ENCODE measurements at regions not wholly inside any gene's neighbourhood (a gene's known extent, or its start where the extent isn't known, plus 50 kb on each side); places are given as distances from the start of the nearest gene placed in this dataset.

- Histone ChIP-seq H3K36me3 (no peaks in the 10 kb centered on the region), H3K4me3 (no peak overlapping the region), H3K9me3 (no peaks in the 10 kb centered on the region), H3K4me1 (no peaks in the 10 kb centered on the region), H3K27ac (no peak overlapping the region), H3K27me3 (no peaks in the 10 kb centered on the region)
- no peak for DNase-seq
- TF ChIP-seq, protein P1, sequence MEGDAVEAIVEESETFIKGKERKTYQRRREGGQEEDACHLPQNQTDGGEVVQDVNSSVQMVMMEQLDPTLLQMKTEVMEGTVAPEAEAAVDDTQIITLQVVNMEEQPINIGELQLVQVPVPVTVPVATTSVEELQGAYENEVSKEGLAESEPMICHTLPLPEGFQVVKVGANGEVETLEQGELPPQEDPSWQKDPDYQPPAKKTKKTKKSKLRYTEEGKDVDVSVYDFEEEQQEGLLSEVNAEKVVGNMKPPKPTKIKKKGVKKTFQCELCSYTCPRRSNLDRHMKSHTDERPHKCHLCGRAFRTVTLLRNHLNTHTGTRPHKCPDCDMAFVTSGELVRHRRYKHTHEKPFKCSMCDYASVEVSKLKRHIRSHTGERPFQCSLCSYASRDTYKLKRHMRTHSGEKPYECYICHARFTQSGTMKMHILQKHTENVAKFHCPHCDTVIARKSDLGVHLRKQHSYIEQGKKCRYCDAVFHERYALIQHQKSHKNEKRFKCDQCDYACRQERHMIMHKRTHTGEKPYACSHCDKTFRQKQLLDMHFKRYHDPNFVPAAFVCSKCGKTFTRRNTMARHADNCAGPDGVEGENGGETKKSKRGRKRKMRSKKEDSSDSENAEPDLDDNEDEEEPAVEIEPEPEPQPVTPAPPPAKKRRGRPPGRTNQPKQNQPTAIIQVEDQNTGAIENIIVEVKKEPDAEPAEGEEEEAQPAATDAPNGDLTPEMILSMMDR (IDR thresholded peaks at IDR 0.05) = no peak
- no peak for TF ChIP-seq POLR2A (IDR thresholded peaks at IDR 0.05)
- intact Hi-C loops (cut with DNase I; ENCODE audit: low total_unique reads) = no loop called here
These were observed 177.7 kb upstream of the NR3C1 start for GRCh38 chr5:143581147-143581546.

- no peak for TF ChIP-seq POLR2A (IDR thresholded peaks at IDR 0.05)
- TF ChIP-seq, protein P1 (IDR thresholded peaks at IDR 0.05) = no peak
- Histone ChIP-seq H3K27me3 (no peaks in the 10 kb centered on the region), H3K36me3 (no peaks in the 10 kb centered on the region), H3K4me1 (no peaks in the 10 kb centered on the region), H3K9me3 (no peaks in the 10 kb centered on the region), H3K4me3 (no peak overlapping the region), H3K27ac (no peak overlapping the region)
- DNase-seq = no peak
- intact Hi-C loops (cut with DNase I; ENCODE audit: low total_unique reads) = no loop called here
These were observed 173.4 kb upstream of the NR3C1 start for GRCh38 chr5:143576711-143577484.

DNA sequence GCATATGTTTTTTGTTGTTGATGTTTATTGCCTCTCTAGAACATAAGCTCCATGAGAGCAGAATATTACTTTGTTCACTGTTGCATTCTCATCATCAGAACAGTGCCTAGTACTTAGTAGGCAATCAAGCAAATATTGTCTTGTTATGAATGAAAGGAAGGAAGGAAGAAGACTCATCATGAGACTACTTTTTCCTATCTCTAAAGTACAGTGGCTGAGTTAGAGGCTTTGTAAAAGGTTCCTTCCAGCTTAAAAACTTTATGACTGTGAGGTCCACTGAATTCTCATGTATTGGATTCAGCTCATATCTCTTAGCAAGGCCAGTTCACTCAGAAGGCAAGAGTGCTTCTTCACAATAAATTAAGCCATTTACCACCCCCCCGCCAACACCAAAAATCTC lies 171.8 kb upstream of the NR3C1 start:
- no peak overlapping the region for H3K4me3 ChIP-seq
- TF ChIP-seq, protein P1 (IDR thresholded peaks at IDR 0.05) = no peak
- no peaks in the 10 kb centered on the region for H3K4me1 ChIP-seq
- intact Hi-C loops (cut with DNase I; ENCODE audit: low total_unique reads) = no loop called here
- no peaks in the 10 kb centered on the region for H3K36me3 ChIP-seq
- DNase-seq = no peak
- H3K9me3 ChIP-seq = no peaks in the 10 kb centered on the region
- H3K27ac ChIP-seq = no peak overlapping the region
- no peaks in the 10 kb centered on the region for H3K27me3 ChIP-seq

- H3K36me3 ChIP-seq = no peaks in the 10 kb centered on the region
- intact Hi-C loops (cut with DNase I; ENCODE audit: low total_unique reads) = no loop called here
- H3K4me1 ChIP-seq = no peaks in the 10 kb centered on the region
- TF ChIP-seq, protein P1 (IDR thresholded peaks at IDR 0.05) = no peak
- TF ChIP-seq POLR2A (IDR thresholded peaks at IDR 0.05) = no peak
- no peaks in the 10 kb centered on the region for H3K9me3 ChIP-seq
- no peaks in the 10 kb centered on the region for H3K27me3 ChIP-seq
- H3K27ac ChIP-seq = no peak overlapping the region
- H3K4me3 ChIP-seq = no peak overlapping the region
- DNase-seq = no peak
These were observed 170.8 kb upstream of the NR3C1 start for GRCh38 chr5:143574236-143574635.

GRCh38 chr5:143573568-143574170 lies 170.2 kb upstream of the NR3C1 start:
- Histone ChIP-seq H3K4me1 (no peaks in the 10 kb centered on the region), H3K4me3 (no peak overlapping the region), H3K9me3 (no peaks in the 10 kb centered on the region), H3K27me3 (no peaks in the 10 kb centered on the region), H3K36me3 (no peaks in the 10 kb centered on the region), H3K27ac (no peak overlapping the region)
- TF ChIP-seq, protein P1 (IDR thresholded peaks at IDR 0.05) = no peak
- TF ChIP-seq POLR2A (IDR thresholded peaks at IDR 0.05) = no peak
- intact Hi-C loops (cut with DNase I; ENCODE audit: low total_unique reads) = no loop called here
- DNase-seq = no peak

Measured in uterus (tissue), 3 donors.